ENCODE measurements at regions not wholly inside any gene's neighbourhood (a gene's known extent, or its start where the extent isn't known, plus 50 kb on each side); places are given as distances from the start of the nearest gene placed in this dataset.
"Not testable (repeated sequence)": the region's sequence is repeated elsewhere in the genome, so short reads cannot be mapped to it uniquely, and the experiment has no call there.

GRCh38 chr6:26795474-26796307 is 136.1 kb upstream of the ZNF322 start:
- H3K27ac ChIP-seq (ENCODE audit: low read depth, low read length); H2AFZ ChIP-seq (ENCODE audit: low read length); H3K4me2 ChIP-seq (ENCODE audit: insufficient read depth, low read length); H3K9me3 ChIP-seq (ENCODE audit: low read depth, low read length); H3K27me3 ChIP-seq (ENCODE audit: insufficient read depth, low read length); H3K79me2 ChIP-seq (ENCODE audit: insufficient read depth, low read length); DNase-seq (ENCODE audit: insufficient read length, low spot score, missing footprints); H4K20me1 ChIP-seq (ENCODE audit: insufficient read depth, low read length); H3K4me1 ChIP-seq (ENCODE audit: insufficient read depth, low read length); H3K4me3 ChIP-seq (ENCODE audit: insufficient read depth, low read length); H3K36me3 ChIP-seq (ENCODE audit: insufficient read depth, low read length): not testable (repeated sequence)

GRCh38 chr6:26799903-26800633 is 140.5 kb upstream of the ZNF322 start:
- not testable (repeated sequence) for H4K20me1 ChIP-seq (ENCODE audit: insufficient read depth, low read length); H3K27me3 ChIP-seq (ENCODE audit: insufficient read depth, low read length); H3K4me3 ChIP-seq (ENCODE audit: insufficient read depth, low read length); H3K27ac ChIP-seq (ENCODE audit: low read depth, low read length); H3K4me1 ChIP-seq (ENCODE audit: insufficient read depth, low read length); H2AFZ ChIP-seq (ENCODE audit: low read length); DNase-seq (ENCODE audit: insufficient read length, low spot score, missing footprints); H3K9me3 ChIP-seq (ENCODE audit: low read depth, low read length); H3K36me3 ChIP-seq (ENCODE audit: insufficient read depth, low read length); H3K4me2 ChIP-seq (ENCODE audit: insufficient read depth, low read length); H3K79me2 ChIP-seq (ENCODE audit: insufficient read depth, low read length)

GRCh38 chr6:26803762-26804161 is 144.2 kb upstream of the ZNF322 start:
- H3K4me3 ChIP-seq (ENCODE audit: insufficient read depth, low read length); DNase-seq (ENCODE audit: insufficient read length, low spot score, missing footprints); H4K20me1 ChIP-seq (ENCODE audit: insufficient read depth, low read length); H3K79me2 ChIP-seq (ENCODE audit: insufficient read depth, low read length); H3K4me1 ChIP-seq (ENCODE audit: insufficient read depth, low read length); H3K9me3 ChIP-seq (ENCODE audit: low read depth, low read length); H3K4me2 ChIP-seq (ENCODE audit: insufficient read depth, low read length); H3K36me3 ChIP-seq (ENCODE audit: insufficient read depth, low read length); H3K27me3 ChIP-seq (ENCODE audit: insufficient read depth, low read length); H3K27ac ChIP-seq (ENCODE audit: low read depth, low read length); H2AFZ ChIP-seq (ENCODE audit: low read length): not testable (repeated sequence)

- not testable (repeated sequence) for DNase-seq (ENCODE audit: insufficient read length, low spot score, missing footprints); H3K27ac ChIP-seq (ENCODE audit: low read depth, low read length); H3K4me3 ChIP-seq (ENCODE audit: insufficient read depth, low read length); H4K20me1 ChIP-seq (ENCODE audit: insufficient read depth, low read length); H2AFZ ChIP-seq (ENCODE audit: low read length); H3K27me3 ChIP-seq (ENCODE audit: insufficient read depth, low read length); H3K9me3 ChIP-seq (ENCODE audit: low read depth, low read length); H3K4me1 ChIP-seq (ENCODE audit: insufficient read depth, low read length); H3K4me2 ChIP-seq (ENCODE audit: insufficient read depth, low read length); H3K36me3 ChIP-seq (ENCODE audit: insufficient read depth, low read length); H3K79me2 ChIP-seq (ENCODE audit: insufficient read depth, low read length)
Observed at GRCh38 chr6:26811486-26812116, 152.1 kb upstream of the ZNF322 start.

GRCh38 chr6:26818640-26819225 is 159.2 kb upstream of the ZNF322 start:
- H3K4me2 ChIP-seq (ENCODE audit: insufficient read depth, low read length); H3K27ac ChIP-seq (ENCODE audit: low read depth, low read length); DNase-seq (ENCODE audit: insufficient read length, low spot score, missing footprints); H2AFZ ChIP-seq (ENCODE audit: low read length); H3K4me1 ChIP-seq (ENCODE audit: insufficient read depth, low read length); H3K36me3 ChIP-seq (ENCODE audit: insufficient read depth, low read length); H3K79me2 ChIP-seq (ENCODE audit: insufficient read depth, low read length); H3K4me3 ChIP-seq (ENCODE audit: insufficient read depth, low read length); H3K27me3 ChIP-seq (ENCODE audit: insufficient read depth, low read length); H3K9me3 ChIP-seq (ENCODE audit: low read depth, low read length); H4K20me1 ChIP-seq (ENCODE audit: insufficient read depth, low read length): not testable (repeated sequence)

- not testable (repeated sequence) for H3K4me1 ChIP-seq (ENCODE audit: insufficient read depth, low read length); H2AFZ ChIP-seq (ENCODE audit: low read length); H3K4me2 ChIP-seq (ENCODE audit: insufficient read depth, low read length); H3K4me3 ChIP-seq (ENCODE audit: insufficient read depth, low read length); H3K36me3 ChIP-seq (ENCODE audit: insufficient read depth, low read length); H3K79me2 ChIP-seq (ENCODE audit: insufficient read depth, low read length); H3K9me3 ChIP-seq (ENCODE audit: low read depth, low read length); H3K27ac ChIP-seq (ENCODE audit: low read depth, low read length); DNase-seq (ENCODE audit: insufficient read length, low spot score, missing footprints); H3K27me3 ChIP-seq (ENCODE audit: insufficient read depth, low read length); H4K20me1 ChIP-seq (ENCODE audit: insufficient read depth, low read length)
Observed at GRCh38 chr6:26827965-26828364, 168.4 kb upstream of the ZNF322 start.

GRCh38 chr6:26829480-26829879 is 169.9 kb upstream of the ZNF322 start:
- not testable (repeated sequence) for H3K36me3 ChIP-seq (ENCODE audit: insufficient read depth, low read length); H4K20me1 ChIP-seq (ENCODE audit: insufficient read depth, low read length); H3K4me3 ChIP-seq (ENCODE audit: insufficient read depth, low read length); H3K79me2 ChIP-seq (ENCODE audit: insufficient read depth, low read length); H2AFZ ChIP-seq (ENCODE audit: low read length); H3K9me3 ChIP-seq (ENCODE audit: low read depth, low read length); DNase-seq (ENCODE audit: insufficient read length, low spot score, missing footprints); H3K4me2 ChIP-seq (ENCODE audit: insufficient read depth, low read length); H3K4me1 ChIP-seq (ENCODE audit: insufficient read depth, low read length); H3K27ac ChIP-seq (ENCODE audit: low read depth, low read length); H3K27me3 ChIP-seq (ENCODE audit: insufficient read depth, low read length)

GRCh38 chr6:26830992-26831391 is 171.4 kb upstream of the ZNF322 start:
- H3K27ac ChIP-seq (ENCODE audit: low read depth, low read length); H3K36me3 ChIP-seq (ENCODE audit: insufficient read depth, low read length); H3K4me2 ChIP-seq (ENCODE audit: insufficient read depth, low read length); H3K4me1 ChIP-seq (ENCODE audit: insufficient read depth, low read length); H3K9me3 ChIP-seq (ENCODE audit: low read depth, low read length); H3K27me3 ChIP-seq (ENCODE audit: insufficient read depth, low read length); DNase-seq (ENCODE audit: insufficient read length, low spot score, missing footprints); H3K79me2 ChIP-seq (ENCODE audit: insufficient read depth, low read length); H2AFZ ChIP-seq (ENCODE audit: low read length); H3K4me3 ChIP-seq (ENCODE audit: insufficient read depth, low read length); H4K20me1 ChIP-seq (ENCODE audit: insufficient read depth, low read length): not testable (repeated sequence)

All from osteoblast (primary cell).